ENCODE measurements at regions not wholly inside any gene's neighbourhood (a gene's known extent, or its start where the extent isn't known, plus 50 kb on each side); places are given as distances from the start of the nearest gene placed in this dataset.

DNA sequence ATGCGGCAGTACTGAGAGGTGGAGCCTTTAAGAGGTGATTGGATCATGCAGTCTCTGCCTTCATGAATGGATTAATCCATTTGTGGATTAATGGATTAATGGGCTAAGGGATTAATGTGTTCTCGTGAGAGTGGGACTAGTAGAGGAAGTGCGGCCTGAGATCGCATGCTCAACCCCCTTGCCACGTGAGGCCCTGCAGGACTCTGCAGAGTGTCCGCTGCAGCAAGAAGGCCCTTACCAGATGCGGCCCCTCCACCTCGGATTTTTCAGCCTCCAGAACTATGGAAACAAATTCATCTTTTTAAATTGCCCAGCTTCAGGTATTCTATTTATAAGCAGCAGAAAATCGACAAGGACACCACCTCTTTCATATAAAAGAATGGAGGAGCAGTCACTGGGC, 148.8 kb downstream of the TPRA1 start:
- Histone ChIP-seq H4K20me1 (ENCODE audit: insufficient read depth) (no peaks in the 10 kb centered on the region), H3F3A (ENCODE audit: insufficient read depth, low read depth) (no peaks in the 10 kb centered on the region), H3K9me3 (ENCODE audit: insufficient read depth, low read depth) (no peaks in the 10 kb centered on the region), H3K36me3 (ENCODE audit: low read depth) (no peaks in the 10 kb centered on the region), H3K27ac (no peak overlapping the region), H3K9me2 (ENCODE audit: insufficient read depth) (no peaks in the 10 kb centered on the region), H3K4me3 (no peak overlapping the region), H3K27me3 (ENCODE audit: insufficient read depth, low read depth) (peaks cover 35% of the 10 kb centered on the region), H3K4me2 (no peak overlapping the region), H2AFZ (no peak overlapping the region), H3K4me1 (replicated peaks; ENCODE audit: insufficient read depth) (no peaks in the 10 kb centered on the region), H3K79me2 (ENCODE audit: low read depth) (no peaks in the 10 kb centered on the region)
- BruUV-seq (replicated peaks) = no TSS peak
- no peak for TF ChIP-seq EZH2 (IDR thresholded peaks at IDR 0.05; ENCODE audit: low read depth)
- TF ChIP-seq, protein P1, sequence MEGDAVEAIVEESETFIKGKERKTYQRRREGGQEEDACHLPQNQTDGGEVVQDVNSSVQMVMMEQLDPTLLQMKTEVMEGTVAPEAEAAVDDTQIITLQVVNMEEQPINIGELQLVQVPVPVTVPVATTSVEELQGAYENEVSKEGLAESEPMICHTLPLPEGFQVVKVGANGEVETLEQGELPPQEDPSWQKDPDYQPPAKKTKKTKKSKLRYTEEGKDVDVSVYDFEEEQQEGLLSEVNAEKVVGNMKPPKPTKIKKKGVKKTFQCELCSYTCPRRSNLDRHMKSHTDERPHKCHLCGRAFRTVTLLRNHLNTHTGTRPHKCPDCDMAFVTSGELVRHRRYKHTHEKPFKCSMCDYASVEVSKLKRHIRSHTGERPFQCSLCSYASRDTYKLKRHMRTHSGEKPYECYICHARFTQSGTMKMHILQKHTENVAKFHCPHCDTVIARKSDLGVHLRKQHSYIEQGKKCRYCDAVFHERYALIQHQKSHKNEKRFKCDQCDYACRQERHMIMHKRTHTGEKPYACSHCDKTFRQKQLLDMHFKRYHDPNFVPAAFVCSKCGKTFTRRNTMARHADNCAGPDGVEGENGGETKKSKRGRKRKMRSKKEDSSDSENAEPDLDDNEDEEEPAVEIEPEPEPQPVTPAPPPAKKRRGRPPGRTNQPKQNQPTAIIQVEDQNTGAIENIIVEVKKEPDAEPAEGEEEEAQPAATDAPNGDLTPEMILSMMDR (conservative IDR thresholded peaks at IDR 0.05) = no peak
- ChIA-PET CTCF (no interaction called here), POLR2A (ENCODE audit: unreplicated experiment) (no interaction called here)
- intact Hi-C loops (cut with micrococcal nuclease; ENCODE audit: unreplicated experiment) = no loop called here
- no peak for DNase-seq

DNA sequence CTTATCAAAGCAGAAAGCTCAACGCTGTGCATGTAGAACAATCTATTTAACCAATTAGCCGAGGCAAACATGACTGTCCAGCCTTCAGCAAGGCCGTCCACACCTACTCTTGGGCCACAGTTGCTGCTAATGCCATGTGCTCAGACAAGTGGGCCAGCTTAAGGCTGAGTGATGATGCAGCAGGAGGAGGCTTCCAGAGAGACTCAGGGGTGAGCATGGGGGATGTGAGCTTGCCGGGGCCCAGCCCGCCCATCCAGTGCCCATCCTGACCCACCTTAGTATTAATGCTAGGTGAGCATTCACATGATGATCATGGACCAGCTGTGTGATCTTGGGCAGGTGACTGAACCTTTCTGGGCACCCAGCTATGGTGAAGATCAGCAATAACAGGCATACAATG, 150.1 kb downstream of the TPRA1 start:
- Histone ChIP-seq H3K4me1 (replicated peaks; ENCODE audit: insufficient read depth) (no peaks in the 10 kb centered on the region), H3F3A (ENCODE audit: insufficient read depth, low read depth) (no peaks in the 10 kb centered on the region), H3K27me3 (ENCODE audit: insufficient read depth, low read depth) (peaks cover 42% of the 10 kb centered on the region), H2AFZ (no peak overlapping the region), H3K27ac (no peak overlapping the region), H3K4me2 (no peak overlapping the region), H4K20me1 (ENCODE audit: insufficient read depth) (no peaks in the 10 kb centered on the region), H3K4me3 (no peak overlapping the region), H3K79me2 (ENCODE audit: low read depth) (no peaks in the 10 kb centered on the region), H3K36me3 (ENCODE audit: low read depth) (no peaks in the 10 kb centered on the region), H3K9me2 (ENCODE audit: insufficient read depth) (no peaks in the 10 kb centered on the region), H3K9me3 (ENCODE audit: insufficient read depth, low read depth) (no peaks in the 10 kb centered on the region)
- BruUV-seq (replicated peaks) = no TSS peak
- no peak for TF ChIP-seq EZH2 (IDR thresholded peaks at IDR 0.05; ENCODE audit: low read depth)
- CTCF ChIA-PET = no interaction called here
- no peak for DNase-seq
- intact Hi-C loops (cut with micrococcal nuclease; ENCODE audit: unreplicated experiment) = no loop called here
- POLR2A ChIA-PET (ENCODE audit: unreplicated experiment) = no interaction called here

DNA sequence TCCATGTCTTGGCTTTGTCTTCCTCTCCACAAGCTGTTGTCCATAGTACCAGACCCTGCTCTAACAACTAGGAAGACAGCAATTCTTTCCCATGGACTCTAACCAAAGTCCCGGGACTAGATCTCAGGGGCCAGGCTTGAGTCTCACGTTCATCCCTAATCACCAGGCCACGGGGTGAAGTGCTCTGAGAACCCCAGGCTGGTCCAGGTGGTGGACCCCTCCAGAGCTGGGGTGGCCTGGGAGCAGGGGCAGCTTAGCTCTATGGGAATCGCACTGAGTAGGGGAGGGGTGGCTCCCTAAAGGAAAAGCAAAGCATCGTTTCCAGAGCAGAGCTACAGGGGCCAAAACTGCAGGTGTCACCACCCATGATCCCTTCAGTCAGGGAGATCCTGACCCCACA, 150.9 kb downstream of the TPRA1 start:
- CTCF ChIA-PET = no interaction called here
- Histone ChIP-seq H2AFZ (no peak overlapping the region), H3K4me3 (no peak overlapping the region), H3K9me3 (ENCODE audit: insufficient read depth, low read depth) (no peaks in the 10 kb centered on the region), H3F3A (ENCODE audit: insufficient read depth, low read depth) (no peaks in the 10 kb centered on the region), H3K9me2 (ENCODE audit: insufficient read depth) (no peaks in the 10 kb centered on the region), H3K27me3 (ENCODE audit: insufficient read depth, low read depth) (peaks cover 39% of the 10 kb centered on the region), H3K36me3 (ENCODE audit: low read depth) (no peaks in the 10 kb centered on the region), H4K20me1 (ENCODE audit: insufficient read depth) (no peaks in the 10 kb centered on the region), H3K4me2 (no peak overlapping the region), H3K27ac (no peak overlapping the region), H3K4me1 (replicated peaks; ENCODE audit: insufficient read depth) (no peaks in the 10 kb centered on the region), H3K79me2 (ENCODE audit: low read depth) (no peaks in the 10 kb centered on the region)
- intact Hi-C loops (cut with micrococcal nuclease; ENCODE audit: unreplicated experiment) = no loop called here
- no peak for TF ChIP-seq EZH2 (IDR thresholded peaks at IDR 0.05; ENCODE audit: low read depth)
- TF ChIP-seq, protein P1 (conservative IDR thresholded peaks at IDR 0.05) = no peak
- POLR2A ChIA-PET (ENCODE audit: unreplicated experiment) = no interaction called here
- DNase-seq = no peak
- no TSS peak for BruUV-seq (replicated peaks)

DNA sequence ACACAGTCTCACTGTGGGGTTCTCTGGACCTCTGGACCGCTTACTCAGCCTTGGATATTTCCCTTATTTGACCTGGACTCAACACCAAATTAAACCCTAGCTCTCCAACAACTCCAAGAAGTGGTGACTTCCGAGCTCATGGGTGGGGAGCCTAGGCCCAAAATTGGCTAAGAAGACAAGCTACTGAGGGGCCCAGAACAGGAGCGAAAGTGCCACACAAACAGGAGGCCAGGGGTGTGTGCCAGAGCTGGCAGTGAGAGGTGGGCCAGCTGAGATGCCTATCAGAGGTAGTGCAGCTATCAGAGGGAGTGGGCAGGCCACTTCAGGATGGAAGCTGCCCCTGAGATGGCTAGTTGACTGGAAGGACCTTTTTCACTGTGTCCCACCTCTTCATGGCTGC, 151.1 kb upstream of the PRR20G start:
- BruUV-seq (replicated peaks) = no TSS peak
- Histone ChIP-seq H3F3A (ENCODE audit: insufficient read depth, low read depth) (no peaks in the 10 kb centered on the region), H3K4me1 (replicated peaks; ENCODE audit: insufficient read depth) (no peaks in the 10 kb centered on the region), H4K20me1 (ENCODE audit: insufficient read depth) (no peaks in the 10 kb centered on the region), H3K9me2 (ENCODE audit: insufficient read depth) (no peaks in the 10 kb centered on the region), H3K27ac (no peak overlapping the region), H3K4me2 (no peak overlapping the region), H3K36me3 (ENCODE audit: low read depth) (no peaks in the 10 kb centered on the region), H3K4me3 (no peak overlapping the region), H2AFZ (no peak overlapping the region), H3K9me3 (ENCODE audit: insufficient read depth, low read depth) (no peaks in the 10 kb centered on the region), H3K27me3 (ENCODE audit: insufficient read depth, low read depth) (peaks cover 39% of the 10 kb centered on the region), H3K79me2 (ENCODE audit: low read depth) (no peaks in the 10 kb centered on the region)
- TF ChIP-seq, protein P1 (conservative IDR thresholded peaks at IDR 0.05) = no peak
- no peak for TF ChIP-seq EZH2 (IDR thresholded peaks at IDR 0.05; ENCODE audit: low read depth)
- intact Hi-C loops (cut with micrococcal nuclease; ENCODE audit: unreplicated experiment) = no loop called here
- no peak for DNase-seq
- POLR2A ChIA-PET (ENCODE audit: unreplicated experiment) = no interaction called here
- CTCF ChIA-PET = no interaction called here
